ENCODE measurements at regions not wholly inside any gene's neighbourhood (a gene's known extent, or its start where the extent isn't known, plus 50 kb on each side); places are given as distances from the start of the nearest gene placed in this dataset.

GRCh38 chr2:64906853-64907536, 82.2 kb upstream of the SLC1A4 start:
- H3K4me3 ChIP-seq (ENCODE audit: control insufficient read depth, low read depth, low read length) = no peak overlapping the region
- no peak for DNase-seq (ENCODE audit: low read depth)
- no peak for TF ChIP-seq CTCF (conservative IDR thresholded peaks at IDR 0.05; ENCODE audit: control insufficient read depth, insufficient read depth, low read depth, low read length)

- TF ChIP-seq CTCF (conservative IDR thresholded peaks at IDR 0.05; ENCODE audit: control insufficient read depth, insufficient read depth, low read depth, low read length) = no peak
- no peak for DNase-seq (ENCODE audit: low read depth)
- no peak overlapping the region for H3K4me3 ChIP-seq (ENCODE audit: control insufficient read depth, low read depth, low read length)
Measured at GRCh38 chr2:64908406-64908805, 80.8 kb upstream of the SLC1A4 start.

- no peak for TF ChIP-seq CTCF (conservative IDR thresholded peaks at IDR 0.05; ENCODE audit: control insufficient read depth, insufficient read depth, low read depth, low read length)
Measured at GRCh38 chr2:64910523-64910922, 78.7 kb upstream of the SLC1A4 start.

GRCh38 chr2:64910972-64911433, 78.2 kb upstream of the SLC1A4 start:
- TF ChIP-seq CTCF (conservative IDR thresholded peaks at IDR 0.05; ENCODE audit: control insufficient read depth, insufficient read depth, low read depth, low read length) = no peak
- DNase-seq (ENCODE audit: low read depth) = peak; percentile 3

More at GRCh38 chr2:64910523-64910922, 78.7 kb upstream of the SLC1A4 start:
- H3K4me3 ChIP-seq (ENCODE audit: control insufficient read depth, low read depth, low read length) = no peak overlapping the region
- no peak for DNase-seq (ENCODE audit: low read depth)

GRCh38 chr2:64913357-64913869, 75.8 kb upstream of the SLC1A4 start:
- H3K4me3 ChIP-seq (ENCODE audit: control insufficient read depth, low read depth, low read length) = no peak overlapping the region
- TF ChIP-seq CTCF (conservative IDR thresholded peaks at IDR 0.05; ENCODE audit: control insufficient read depth, insufficient read depth, low read depth, low read length) = no peak
- no peak for DNase-seq (ENCODE audit: low read depth)

More at GRCh38 chr2:64910972-64911433, 78.2 kb upstream of the SLC1A4 start:
- H3K4me3 ChIP-seq (ENCODE audit: control insufficient read depth, low read depth, low read length) = no peak overlapping the region

- TF ChIP-seq CTCF (conservative IDR thresholded peaks at IDR 0.05; ENCODE audit: control insufficient read depth, insufficient read depth, low read depth, low read length) = no peak
- no peak overlapping the region for H3K4me3 ChIP-seq (ENCODE audit: control insufficient read depth, low read depth, low read length)
- no peak for DNase-seq (ENCODE audit: low read depth)
Measured at GRCh38 chr2:64914247-64914646, 75.0 kb upstream of the SLC1A4 start.
